ENCODE measurements at regions not wholly inside any gene's neighbourhood (a gene's known extent, or its start where the extent isn't known, plus 50 kb on each side); places are given as distances from the start of the nearest gene placed in this dataset.
"Not testable (repeated sequence)": the region's sequence is repeated elsewhere in the genome, so short reads cannot be mapped to it uniquely, and the experiment has no call there.

GRCh38 chr1:233790662-233791371, 113.7 kb upstream of the SLC35F3 start:
- peak; percentile 49 for DNase-seq

GRCh38 chr1:233791372-233791703, 113.1 kb upstream of the SLC35F3 start:
- no peak for DNase-seq

- DNase-seq, result no peak
Observed at GRCh38 chr1:233791721-233792120, 112.8 kb upstream of the SLC35F3 start.

GRCh38 chr1:233794863-233795262, 109.6 kb upstream of the SLC35F3 start:
- DNase-seq, result no peak

GRCh38 chr1:233796146-233796783, 108.2 kb upstream of the SLC35F3 start:
- DNase-seq, result no peak

- no peak for DNase-seq
Observed at GRCh38 chr1:233802611-233803010, 101.9 kb upstream of the SLC35F3 start.

GRCh38 chr1:233805786-233806185, 98.7 kb upstream of the SLC35F3 start:
- no peak for DNase-seq

- DNase-seq, result no peak
Observed at GRCh38 chr1:233815357-233815756, 89.1 kb upstream of the SLC35F3 start.

- DNase-seq, result no peak
Observed at GRCh38 chr1:233815865-233816264, 88.6 kb upstream of the SLC35F3 start.

- DNase-seq, result no peak
Observed at GRCh38 chr1:233816348-233816747, 88.1 kb upstream of the SLC35F3 start.

GRCh38 chr1:233819042-233819441, 85.4 kb upstream of the SLC35F3 start:
- DNase-seq, result no peak

- not testable (repeated sequence) for DNase-seq
Observed at GRCh38 chr1:233824179-233824578, 80.3 kb upstream of the SLC35F3 start.

GRCh38 chr1:233827937-233828336, 76.5 kb upstream of the SLC35F3 start:
- DNase-seq, result not testable (repeated sequence)

- DNase-seq, result no peak
Observed at GRCh38 chr1:233828480-233828879, 76.0 kb upstream of the SLC35F3 start.

GRCh38 chr1:233834609-233835008, 69.9 kb upstream of the SLC35F3 start:
- no peak for DNase-seq

- not testable (repeated sequence) for DNase-seq
Observed at GRCh38 chr1:233838207-233838606, 66.3 kb upstream of the SLC35F3 start.

GRCh38 chr1:233843525-233844204, 60.8 kb upstream of the SLC35F3 start:
- no peak for DNase-seq

GRCh38 chr1:233844275-233844674, 60.2 kb upstream of the SLC35F3 start:
- DNase-seq, result no peak

GRCh38 chr1:233844692-233845091, 59.8 kb upstream of the SLC35F3 start:
- no peak for DNase-seq

Data from fibroblast of skin of back (primary cell).